ENCODE measurements at regions not wholly inside any gene's neighbourhood (a gene's known extent, or its start where the extent isn't known, plus 50 kb on each side); places are given as distances from the start of the nearest gene placed in this dataset.

GRCh38 chrX:42531441-42531840 lies 246.5 kb downstream of the PPP1R2C start:
- Mint-ChIP-seq H3K27ac (no peak overlapping the region), H3K4me1 (ENCODE audit: low read depth) (no peaks in the 10 kb centered on the region), H3K36me3 (ENCODE audit: low read depth) (no peaks in the 10 kb centered on the region), H3K27me3 (ENCODE audit: low read depth) (no peaks in the 10 kb centered on the region), H3K4me3 (no peak overlapping the region), H3K9me3 (no peaks in the 10 kb centered on the region)
- DNase-seq (ENCODE audit: low spot score): no peak

- Mint-ChIP-seq H3K36me3 (ENCODE audit: low read depth) (no peaks in the 10 kb centered on the region), H3K9me3 (no peaks in the 10 kb centered on the region), H3K27me3 (ENCODE audit: low read depth) (no peaks in the 10 kb centered on the region), H3K27ac (no peak overlapping the region), H3K4me1 (ENCODE audit: low read depth) (no peaks in the 10 kb centered on the region), H3K4me3 (no peak overlapping the region)
- DNase-seq (ENCODE audit: low spot score): no peak
Measured at GRCh38 chrX:42530027-42530426, 247.9 kb downstream of the PPP1R2C start.

GRCh38 chrX:42524379-42524778 lies 253.6 kb downstream of the PPP1R2C start:
- H3K36me3 Mint-ChIP-seq (ENCODE audit: low read depth): no peaks in the 10 kb centered on the region
- H3K4me3 Mint-ChIP-seq: no peak overlapping the region
- H3K9me3 Mint-ChIP-seq: no peaks in the 10 kb centered on the region
- no peak for DNase-seq (ENCODE audit: low spot score)
- H3K27me3 Mint-ChIP-seq (ENCODE audit: low read depth): no peaks in the 10 kb centered on the region
- no peaks in the 10 kb centered on the region for H3K4me1 Mint-ChIP-seq (ENCODE audit: low read depth)
- H3K27ac Mint-ChIP-seq: no peak overlapping the region

- Mint-ChIP-seq H3K9me3 (no peaks in the 10 kb centered on the region), H3K27me3 (ENCODE audit: low read depth) (no peaks in the 10 kb centered on the region), H3K36me3 (ENCODE audit: low read depth) (no peaks in the 10 kb centered on the region), H3K4me3 (no peak overlapping the region), H3K4me1 (ENCODE audit: low read depth) (no peaks in the 10 kb centered on the region), H3K27ac (no peak overlapping the region)
- no peak for DNase-seq (ENCODE audit: low spot score)
Measured at GRCh38 chrX:42519666-42520231, 258.2 kb downstream of the PPP1R2C start.

- DNase-seq (ENCODE audit: low spot score): no peak
- Mint-ChIP-seq H3K27ac (no peak overlapping the region), H3K4me1 (ENCODE audit: low read depth) (no peaks in the 10 kb centered on the region), H3K36me3 (ENCODE audit: low read depth) (no peaks in the 10 kb centered on the region), H3K4me3 (no peak overlapping the region), H3K27me3 (ENCODE audit: low read depth) (no peaks in the 10 kb centered on the region), H3K9me3 (peaks cover 3% of the 10 kb centered on the region)
Measured at GRCh38 chrX:42515939-42516338, 262.0 kb downstream of the PPP1R2C start.

GRCh38 chrX:42505016-42505415 lies 272.9 kb downstream of the PPP1R2C start:
- no peak overlapping the region for H3K27ac Mint-ChIP-seq
- no peaks in the 10 kb centered on the region for H3K27me3 Mint-ChIP-seq (ENCODE audit: low read depth)
- no peak overlapping the region for H3K4me3 Mint-ChIP-seq
- H3K9me3 Mint-ChIP-seq: peaks cover 5% of the 10 kb centered on the region
- no peaks in the 10 kb centered on the region for H3K4me1 Mint-ChIP-seq (ENCODE audit: low read depth)
- DNase-seq (ENCODE audit: low spot score): no peak
- H3K36me3 Mint-ChIP-seq (ENCODE audit: low read depth): no peaks in the 10 kb centered on the region

- Mint-ChIP-seq H3K36me3 (ENCODE audit: low read depth) (no peaks in the 10 kb centered on the region), H3K27me3 (ENCODE audit: low read depth) (no peaks in the 10 kb centered on the region), H3K9me3 (no peaks in the 10 kb centered on the region), H3K27ac (no peak overlapping the region), H3K4me3 (no peak overlapping the region), H3K4me1 (ENCODE audit: low read depth) (no peaks in the 10 kb centered on the region)
- DNase-seq (ENCODE audit: low spot score): no peak
Measured at GRCh38 chrX:42499620-42500019, 278.3 kb downstream of the PPP1R2C start.

GRCh38 chrX:42497356-42497755 lies 280.6 kb downstream of the PPP1R2C start:
- Mint-ChIP-seq H3K9me3 (no peaks in the 10 kb centered on the region), H3K36me3 (ENCODE audit: low read depth) (no peaks in the 10 kb centered on the region)

GRCh38 chrX:42496239-42496638 lies 281.7 kb downstream of the PPP1R2C start:
- Mint-ChIP-seq H3K27me3 (ENCODE audit: low read depth) (no peaks in the 10 kb centered on the region), H3K36me3 (ENCODE audit: low read depth) (no peaks in the 10 kb centered on the region), H3K9me3 (no peaks in the 10 kb centered on the region), H3K4me3 (no peak overlapping the region), H3K27ac (no peak overlapping the region), H3K4me1 (ENCODE audit: low read depth) (no peaks in the 10 kb centered on the region)
- no peak for DNase-seq (ENCODE audit: low spot score)

More at GRCh38 chrX:42497356-42497755, 280.6 kb downstream of the PPP1R2C start:
- DNase-seq (ENCODE audit: low spot score): no peak
- Mint-ChIP-seq H3K27me3 (ENCODE audit: low read depth) (no peaks in the 10 kb centered on the region), H3K4me3 (no peak overlapping the region), H3K4me1 (ENCODE audit: low read depth) (no peaks in the 10 kb centered on the region), H3K27ac (no peak overlapping the region)

- H3K27ac Mint-ChIP-seq: no peak overlapping the region
- no peak for DNase-seq (ENCODE audit: low spot score)
Measured at GRCh38 chrX:42495139-42495538, 282.8 kb downstream of the PPP1R2C start.

GRCh38 chrX:42491137-42491907 lies 286.6 kb downstream of the PPP1R2C start:
- H3K4me1 Mint-ChIP-seq (ENCODE audit: low read depth): no peaks in the 10 kb centered on the region
- DNase-seq (ENCODE audit: low spot score): no peak
- H3K27ac Mint-ChIP-seq: no peak overlapping the region
- H3K36me3 Mint-ChIP-seq (ENCODE audit: low read depth): no peaks in the 10 kb centered on the region
- no peaks in the 10 kb centered on the region for H3K27me3 Mint-ChIP-seq (ENCODE audit: low read depth)
- H3K4me3 Mint-ChIP-seq: no peak overlapping the region
- H3K9me3 Mint-ChIP-seq: no peaks in the 10 kb centered on the region

More at GRCh38 chrX:42495139-42495538, 282.8 kb downstream of the PPP1R2C start:
- Mint-ChIP-seq H3K36me3 (ENCODE audit: low read depth) (no peaks in the 10 kb centered on the region), H3K27me3 (ENCODE audit: low read depth) (no peaks in the 10 kb centered on the region), H3K9me3 (no peaks in the 10 kb centered on the region), H3K4me3 (no peak overlapping the region), H3K4me1 (ENCODE audit: low read depth) (no peaks in the 10 kb centered on the region)

- no peaks in the 10 kb centered on the region for H3K4me1 Mint-ChIP-seq (ENCODE audit: low read depth)
- H3K9me3 Mint-ChIP-seq: no peaks in the 10 kb centered on the region
- H3K36me3 Mint-ChIP-seq (ENCODE audit: low read depth): no peaks in the 10 kb centered on the region
- no peak overlapping the region for H3K4me3 Mint-ChIP-seq
- DNase-seq (ENCODE audit: low spot score): no peak
- no peaks in the 10 kb centered on the region for H3K27me3 Mint-ChIP-seq (ENCODE audit: low read depth)
- no peak overlapping the region for H3K27ac Mint-ChIP-seq
Measured at GRCh38 chrX:42490111-42490510, 287.9 kb downstream of the PPP1R2C start.

- Mint-ChIP-seq H3K36me3 (ENCODE audit: low read depth) (no peaks in the 10 kb centered on the region), H3K4me3 (no peak overlapping the region), H3K27me3 (ENCODE audit: low read depth) (no peaks in the 10 kb centered on the region), H3K27ac (no peak overlapping the region), H3K9me3 (no peaks in the 10 kb centered on the region), H3K4me1 (ENCODE audit: low read depth) (no peaks in the 10 kb centered on the region)
- DNase-seq (ENCODE audit: low spot score): no peak
Measured at GRCh38 chrX:42485601-42486000, 292.4 kb downstream of the PPP1R2C start.

- Mint-ChIP-seq H3K36me3 (ENCODE audit: low read depth) (no peaks in the 10 kb centered on the region), H3K27me3 (ENCODE audit: low read depth) (no peaks in the 10 kb centered on the region), H3K4me1 (ENCODE audit: low read depth) (no peaks in the 10 kb centered on the region), H3K4me3 (no peak overlapping the region), H3K9me3 (no peaks in the 10 kb centered on the region), H3K27ac (no peak overlapping the region)
- DNase-seq (ENCODE audit: low spot score): no peak
Measured at GRCh38 chrX:42484233-42484632, 293.7 kb downstream of the PPP1R2C start.

GRCh38 chrX:42477396-42477795 lies 300.6 kb downstream of the PPP1R2C start:
- Mint-ChIP-seq H3K9me3 (no peaks in the 10 kb centered on the region), H3K4me1 (ENCODE audit: low read depth) (no peaks in the 10 kb centered on the region), H3K4me3 (no peak overlapping the region), H3K27me3 (ENCODE audit: low read depth) (no peaks in the 10 kb centered on the region), H3K27ac (no peak overlapping the region), H3K36me3 (ENCODE audit: low read depth) (no peaks in the 10 kb centered on the region)
- DNase-seq (ENCODE audit: low spot score): no peak

All from T-helper 2 cell treated with Interferon-gamma antibody and Interleukin-4, amounts not matched to agents 5 μg/mL and 100 μg/mL, for 36 hours (primary cell).